OCI-LY7 (cell line): ENCODE measurements at regions not wholly inside any gene's neighbourhood (a gene's known extent, or its start where the extent isn't known, plus 50 kb on each side); places are given as distances from the start of the nearest gene placed in this dataset.
"Not testable (repeated sequence)": the region's sequence is repeated elsewhere in the genome, so short reads cannot be mapped to it uniquely, and the experiment has no call there.

Experiments
- BruUV-seq: library from RNA; stranded (reverse); fragments of 400-500 nt; replicated peaks from 2 replicates; lab custom pipeline; 2021; lab: Mats Ljungman, UMichigan
- CTCF ChIA-PET: fragments of 300-600 bp; sonication (Branson Sonifier 250); formaldehyde crosslinking; loops from one replicate; lab custom pipeline; 2022; ENCODE audit warnings: antibody characterized with exemption; ENCODE audit not compliant: unreplicated experiment; lab: Charles Lee
- POLR2A ChIA-PET: fragments of 300-600 bp; sonication (Branson Sonifier 250); formaldehyde crosslinking; loops from one replicate; lab custom pipeline; 2022; ENCODE audit warnings: antibody characterized with exemption; lab: Charles Lee
- DNase-seq: peaks from one replicate; pipeline ENCODE4 v3.0.0-alpha.2; 2015; ENCODE audit warnings: low spot score
- H2AFZ ChIP-seq: fragments of 200-600 bp; sonication (generic), shearing (Covaris generic); 2 replicates; pipeline ENCODE4 v1.6.1; 2014; ENCODE audit warnings: mild to moderate bottlenecking, antibody characterized with exemption, low read length, moderate library complexity
- H3K27ac ChIP-seq: fragments of 200-600 bp; sonication (generic); 2 replicates; pipeline ENCODE4 v1.5.1; 2014; ENCODE audit warnings: mixed run types, low read depth, mild to moderate bottlenecking, moderate library complexity, low read length, inconsistent platforms; ENCODE audit not compliant: poor library complexity, severe bottlenecking
- H3K36me3 ChIP-seq: fragments of 200-600 bp; sonication (generic); 2 replicates; pipeline ENCODE4 v1.6.1; 2014; ENCODE audit warnings: mild to moderate bottlenecking, antibody characterized with exemption, low read length, moderate library complexity, mixed read lengths; ENCODE audit not compliant: insufficient read depth
- H3K4me1 ChIP-seq: fragments of 200-600 bp; sonication (generic); 2 replicates; pipeline ENCODE4 v1.5.1; 2014; ENCODE audit warnings: mild to moderate bottlenecking, low read length; ENCODE audit not compliant: insufficient read depth, poor library complexity, severe bottlenecking
- H3K4me2 ChIP-seq: fragments of 200-600 bp; sonication (generic); 2 replicates; pipeline ENCODE4 v1.6.1; 2014; ENCODE audit warnings: mild to moderate bottlenecking, low read length
- H3K4me3 ChIP-seq: fragments of 200-600 bp; sonication (generic); 2 replicates; pipeline ENCODE4 v1.5.1; 2014; ENCODE audit warnings: mild to moderate bottlenecking, low read depth, low read length; ENCODE audit not compliant: poor library complexity, severe bottlenecking
- H3K79me2 ChIP-seq: fragments of 200-600 bp; sonication (generic); 2 replicates; pipeline ENCODE4 v1.6.1; 2016; ENCODE audit warnings: low read depth, mild to moderate bottlenecking, low read length, moderate library complexity, mixed read lengths; ENCODE audit not compliant: insufficient read depth
- H3K9me2 ChIP-seq: fragments of 200-600 bp; sonication (generic); 2 replicates; pipeline ENCODE4 v1.6.1; 2016; ENCODE audit warnings: mild to moderate bottlenecking, low read length, mixed read lengths; ENCODE audit not compliant: insufficient read depth
- H3K9me3 ChIP-seq: fragments of 200-600 bp; sonication (generic); 2 replicates; pipeline ENCODE4 v1.6.1; 2014; ENCODE audit warnings: mild to moderate bottlenecking, mixed run types, low read length, mixed read lengths
- H4K20me1 ChIP-seq: fragments of 200-600 bp; sonication (generic); 2 replicates; pipeline ENCODE4 v1.6.1; 2014; ENCODE audit warnings: mild to moderate bottlenecking, antibody characterized with exemption, low read length, moderate library complexity, mixed read lengths; ENCODE audit not compliant: insufficient read depth
- EZH2phosphoT487 ChIP-seq: fragments of 200-600 bp; sonication (generic); IDR thresholded peaks from 2 replicates; pipeline ENCODE4 v1.6.1; 2018; ENCODE audit warnings: low read depth, borderline replicate concordance, mild to moderate bottlenecking, mixed run types, antibody characterized with exemption, low read length, moderate library complexity, mixed read lengths
- intact Hi-C: fragments of 100-400 bp; cut with micrococcal nuclease; formaldehyde crosslinking; loops from one replicate; pipeline ENCODE4 v1.10.0; 2022; ENCODE audit not compliant: unreplicated experiment
- TF ChIP-seq, protein P1 (sequence below): fragments of 200-600 bp; sonication (generic); conservative IDR thresholded peaks from 2 replicates; pipeline ENCODE4 v1.5.1; 2014; ENCODE audit warnings: mild to moderate bottlenecking, antibody characterized with exemption, low read length, moderate library complexity, mixed read lengths

DNA sequence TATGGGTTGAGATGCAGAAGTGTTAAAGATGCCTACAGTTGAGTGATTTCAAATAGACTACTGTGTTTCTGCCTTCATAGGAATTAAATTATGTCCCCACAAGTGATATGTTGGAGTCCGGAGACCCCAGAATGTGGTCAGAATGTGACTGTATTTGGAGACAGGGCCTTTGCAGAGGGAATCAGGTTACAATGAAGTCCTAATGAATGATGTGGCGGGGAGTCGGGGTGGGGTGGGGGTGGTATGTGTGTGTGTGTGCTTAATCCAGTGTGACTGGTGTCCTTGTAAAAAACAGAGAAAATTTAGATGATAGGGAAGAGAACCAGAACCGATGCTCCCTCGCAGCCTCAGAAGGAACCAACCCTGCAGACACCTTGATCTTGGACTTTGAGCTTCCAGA is 448.2 kb downstream of the QKI start:
- Histone ChIP-seq H4K20me1 (no peaks in the 10 kb centered on the region), H3K36me3 (no peaks in the 10 kb centered on the region), H3K27ac (no peak overlapping the region), H3K9me3 (no peaks in the 10 kb centered on the region), H3K4me2 (no peak overlapping the region), H3K79me2 (no peaks in the 10 kb centered on the region), H2AFZ (no peak overlapping the region), H3K4me1 (no peaks in the 10 kb centered on the region), H3K9me2 (no peaks in the 10 kb centered on the region), H3K4me3 (no peak overlapping the region)
- DNase-seq, result no peak
- ChIA-PET CTCF (no interaction called here), POLR2A (no interaction called here)
- no TSS peak for BruUV-seq
- no peak for TF ChIP-seq EZH2phosphoT487
- TF ChIP-seq, protein P1, sequence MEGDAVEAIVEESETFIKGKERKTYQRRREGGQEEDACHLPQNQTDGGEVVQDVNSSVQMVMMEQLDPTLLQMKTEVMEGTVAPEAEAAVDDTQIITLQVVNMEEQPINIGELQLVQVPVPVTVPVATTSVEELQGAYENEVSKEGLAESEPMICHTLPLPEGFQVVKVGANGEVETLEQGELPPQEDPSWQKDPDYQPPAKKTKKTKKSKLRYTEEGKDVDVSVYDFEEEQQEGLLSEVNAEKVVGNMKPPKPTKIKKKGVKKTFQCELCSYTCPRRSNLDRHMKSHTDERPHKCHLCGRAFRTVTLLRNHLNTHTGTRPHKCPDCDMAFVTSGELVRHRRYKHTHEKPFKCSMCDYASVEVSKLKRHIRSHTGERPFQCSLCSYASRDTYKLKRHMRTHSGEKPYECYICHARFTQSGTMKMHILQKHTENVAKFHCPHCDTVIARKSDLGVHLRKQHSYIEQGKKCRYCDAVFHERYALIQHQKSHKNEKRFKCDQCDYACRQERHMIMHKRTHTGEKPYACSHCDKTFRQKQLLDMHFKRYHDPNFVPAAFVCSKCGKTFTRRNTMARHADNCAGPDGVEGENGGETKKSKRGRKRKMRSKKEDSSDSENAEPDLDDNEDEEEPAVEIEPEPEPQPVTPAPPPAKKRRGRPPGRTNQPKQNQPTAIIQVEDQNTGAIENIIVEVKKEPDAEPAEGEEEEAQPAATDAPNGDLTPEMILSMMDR, result no peak
- intact Hi-C loops, result no loop called here

DNA sequence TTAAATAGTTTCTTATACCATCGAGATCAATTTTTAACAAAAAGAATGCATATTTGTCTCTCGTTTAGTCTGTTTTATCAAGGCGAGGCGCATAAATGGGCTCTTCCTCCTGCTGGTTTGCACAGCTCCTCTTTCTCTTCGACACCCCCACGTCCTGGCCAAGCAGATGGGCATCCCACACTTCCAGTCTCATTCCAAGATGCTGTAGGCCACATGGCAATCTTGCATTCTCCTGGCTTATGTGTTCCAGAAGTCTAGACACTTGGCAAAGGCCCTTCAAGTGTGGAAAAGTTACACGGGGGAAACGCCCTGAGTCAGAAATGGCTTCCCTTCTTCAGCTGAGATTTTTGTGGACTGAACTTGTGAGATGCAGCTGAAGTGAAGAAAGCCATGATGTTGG is 447.1 kb downstream of the QKI start:
- H4K20me1 ChIP-seq, result no peaks in the 10 kb centered on the region
- DNase-seq, result no peak
- H3K79me2 ChIP-seq, result no peaks in the 10 kb centered on the region
- intact Hi-C loops, result no loop called here
- no peak overlapping the region for H3K27ac ChIP-seq
- BruUV-seq, result no TSS peak
- POLR2A ChIA-PET, result no interaction called here
- no peak overlapping the region for H3K4me2 ChIP-seq
- no peak overlapping the region for H3K4me3 ChIP-seq
- H3K9me2 ChIP-seq, result no peaks in the 10 kb centered on the region
- CTCF ChIA-PET, result no interaction called here
- TF ChIP-seq EZH2phosphoT487, result no peak
- TF ChIP-seq, protein P1, result no peak
- no peaks in the 10 kb centered on the region for H3K4me1 ChIP-seq
- no peaks in the 10 kb centered on the region for H3K36me3 ChIP-seq
- H2AFZ ChIP-seq, result no peak overlapping the region
- no peaks in the 10 kb centered on the region for H3K9me3 ChIP-seq

DNA sequence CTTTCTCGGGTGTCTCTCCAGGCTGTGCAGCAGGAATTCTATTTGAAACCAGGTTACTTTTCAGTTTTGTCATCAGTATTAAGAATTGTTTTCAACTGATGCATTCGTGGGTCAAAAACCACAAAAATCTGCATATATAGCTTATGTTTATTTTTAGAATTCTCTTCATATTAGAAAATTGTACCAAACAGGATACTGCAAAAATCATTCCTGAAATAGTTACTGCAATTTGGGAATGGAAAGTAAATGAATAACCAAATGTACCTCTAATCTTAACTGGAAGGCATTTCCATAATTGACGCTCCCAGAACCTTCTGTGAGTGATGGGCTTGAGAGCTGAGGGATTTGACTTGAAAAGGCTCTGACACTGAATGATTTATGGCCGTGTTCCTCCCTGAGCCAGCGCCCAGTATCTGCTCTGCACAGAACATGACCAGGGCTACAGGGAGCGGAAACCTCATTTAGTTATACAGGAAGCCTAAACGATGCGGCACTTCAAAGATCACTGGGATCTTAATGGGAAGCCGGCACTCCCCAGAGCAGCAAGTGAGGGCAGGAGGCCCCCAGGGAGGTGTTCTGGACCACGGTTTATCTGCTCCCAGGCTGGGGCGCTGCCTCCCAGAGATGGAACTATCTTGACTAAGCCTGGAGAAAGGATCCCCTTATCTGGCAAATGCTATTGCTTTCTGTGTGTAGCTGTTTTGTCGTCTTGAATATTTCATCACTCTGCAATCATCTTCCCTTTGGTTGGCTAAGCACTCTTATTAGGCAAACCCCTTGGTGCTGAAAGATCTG is 446.0 kb downstream of the QKI start:
- H3K9me3 ChIP-seq, result no peaks in the 10 kb centered on the region
- H3K27ac ChIP-seq, result no peak overlapping the region
- no peaks in the 10 kb centered on the region for H3K36me3 ChIP-seq
- H2AFZ ChIP-seq, result no peak overlapping the region
- CTCF ChIA-PET, result interaction anchor here (0.8 kb wide), 1 partner anchor 98 kb away, joined by 3 read pairs; no protein-coding TSS in a partner anchor
- DNase-seq, result no peak
- intact Hi-C loops, result no loop called here
- no peak for TF ChIP-seq EZH2phosphoT487
- TF ChIP-seq, protein P1, result no peak
- no peaks in the 10 kb centered on the region for H3K79me2 ChIP-seq
- no peaks in the 10 kb centered on the region for H3K9me2 ChIP-seq
- H3K4me3 ChIP-seq, result no peak overlapping the region
- H3K4me2 ChIP-seq, result no peak overlapping the region
- POLR2A ChIA-PET, result interaction anchor here (0.6 to 0.8 kb wide), 5 partner anchors 15 to 1003 kb away, joined by 3 to 5 read pairs (median 3); no protein-coding TSS in a partner anchor
- BruUV-seq, result no TSS peak
- H4K20me1 ChIP-seq, result no peaks in the 10 kb centered on the region
- H3K4me1 ChIP-seq, result no peaks in the 10 kb centered on the region

DNA sequence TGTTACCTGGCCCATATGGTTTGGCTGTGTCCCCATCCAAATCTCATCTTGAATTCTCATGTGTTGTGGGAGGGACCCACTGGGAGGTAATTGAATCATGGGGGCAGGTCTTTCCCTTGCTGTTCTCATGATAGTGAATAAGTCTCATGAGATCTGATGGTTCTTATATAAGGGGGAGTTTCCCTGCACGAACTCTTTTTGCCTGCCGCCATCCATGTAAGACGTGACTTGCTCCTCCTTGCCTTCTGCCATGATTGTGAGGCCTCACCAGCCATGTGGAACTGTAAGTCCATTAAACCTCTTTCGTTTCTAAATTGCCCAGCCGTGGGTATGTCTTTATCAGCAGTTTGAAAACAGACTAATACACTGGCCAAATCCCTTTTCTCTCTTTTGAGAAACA is 444.4 kb downstream of the QKI start:
- CTCF ChIA-PET, H3K36me3 ChIP-seq, H4K20me1 ChIP-seq, H2AFZ ChIP-seq, H3K27ac ChIP-seq, H3K4me1 ChIP-seq, H3K4me3 ChIP-seq, H3K79me2 ChIP-seq, H3K9me3 ChIP-seq, H3K9me2 ChIP-seq, intact Hi-C loops, DNase-seq, BruUV-seq, H3K4me2 ChIP-seq: not testable (repeated sequence)
- POLR2A ChIA-PET, result interaction anchor here (0.6 to 1.2 kb wide), 2 partner anchors 100 to 332 kb away, joined by 3 to 4 read pairs; no protein-coding TSS in a partner anchor
